Nephron progenitor cell (in vitro differentiated cells): ENCODE measurements at regions not wholly inside any gene's neighbourhood (a gene's known extent, or its start where the extent isn't known, plus 50 kb on each side); places are given as distances from the start of the nearest gene placed in this dataset.
"Not testable (repeated sequence)": the region's sequence is repeated elsewhere in the genome, so short reads cannot be mapped to it uniquely, and the experiment has no call there.

Experiments used
- DNase-seq: peaks from one replicate; pipeline ENCODE4 v3.0.0; 2021
- H3K27ac Mint-ChIP-seq: 2 replicates; pipeline ENCODE4 v1.8.0; 2021; ENCODE audit warnings: mild to moderate bottlenecking, moderate library complexity, mixed read lengths
- H3K27me3 Mint-ChIP-seq: 2 replicates; pipeline ENCODE4 v1.8.0; 2021; ENCODE audit warnings: mild to moderate bottlenecking, low read depth, mixed read lengths; ENCODE audit not compliant: poor library complexity
- H3K36me3 Mint-ChIP-seq: 2 replicates; pipeline ENCODE4 v1.8.0; 2021; ENCODE audit warnings: low read depth, mixed read lengths
- H3K4me1 Mint-ChIP-seq: 2 replicates; pipeline ENCODE4 v1.8.0; 2021; ENCODE audit warnings: mixed read lengths
- H3K4me3 Mint-ChIP-seq: 2 replicates; pipeline ENCODE4 v1.8.0; 2021; ENCODE audit warnings: mild to moderate bottlenecking, moderate library complexity, mixed read lengths
- H3K9me3 Mint-ChIP-seq: 2 replicates; pipeline ENCODE4 v1.8.0; 2021; ENCODE audit warnings: mild to moderate bottlenecking, moderate library complexity, mixed read lengths
- CTCF ChIP-seq: fragments of 200-600 bp; sonication (generic); IDR thresholded peaks from 2 replicates; pipeline ENCODE4 v1.5.0; 2021; ENCODE audit warnings: antibody characterized with exemption

GRCh38 chr7:149584530-149584929, 86.9 kb upstream of the ZNF746 start:
- Mint-ChIP-seq H3K4me3 (no peak overlapping the region), H3K27me3 (peaks cover 2% of the 10 kb centered on the region), H3K27ac (no peak overlapping the region), H3K36me3 (peaks cover 94% of the 10 kb centered on the region), H3K4me1 (no peaks in the 10 kb centered on the region), H3K9me3 (peaks cover 56% of the 10 kb centered on the region)
- no peak for TF ChIP-seq CTCF
- no peak for DNase-seq

- no peak for DNase-seq
- peaks cover 94% of the 10 kb centered on the region for H3K36me3 Mint-ChIP-seq
- peaks cover 2% of the 10 kb centered on the region for H3K27me3 Mint-ChIP-seq
- TF ChIP-seq CTCF = no peak
- no peak overlapping the region for H3K4me3 Mint-ChIP-seq
- no peaks in the 10 kb centered on the region for H3K4me1 Mint-ChIP-seq
- H3K27ac Mint-ChIP-seq = no peak overlapping the region
- peaks cover 61% of the 10 kb centered on the region for H3K9me3 Mint-ChIP-seq
Observed at GRCh38 chr7:149584009-149584408, 86.4 kb upstream of the ZNF746 start.

GRCh38 chr7:149580328-149580727, 82.7 kb upstream of the ZNF746 start:
- peaks cover 82% of the 10 kb centered on the region for H3K36me3 Mint-ChIP-seq
- no peak for DNase-seq
- H3K4me1 Mint-ChIP-seq = no peaks in the 10 kb centered on the region
- H3K4me3 Mint-ChIP-seq = no peak overlapping the region
- peaks cover 2% of the 10 kb centered on the region for H3K27me3 Mint-ChIP-seq
- peaks cover 95% of the 10 kb centered on the region for H3K9me3 Mint-ChIP-seq
- H3K27ac Mint-ChIP-seq = no peak overlapping the region
- no peak for TF ChIP-seq CTCF

- H3K4me1 Mint-ChIP-seq, DNase-seq, H3K27ac Mint-ChIP-seq, H3K4me3 Mint-ChIP-seq, H3K27me3 Mint-ChIP-seq: not testable (repeated sequence)
- Mint-ChIP-seq H3K36me3 (peaks cover 72% of the 10 kb centered on the region), H3K9me3 (peaks cover 97% of the 10 kb centered on the region)
Observed at GRCh38 chr7:149579365-149579764, 81.8 kb upstream of the ZNF746 start.

- peaks cover 86% of the 10 kb centered on the region for H3K9me3 Mint-ChIP-seq
- H3K27ac Mint-ChIP-seq = not testable (repeated sequence)
- peaks cover 14% of the 10 kb centered on the region for H3K4me1 Mint-ChIP-seq
Observed at GRCh38 chr7:149574428-149574827, 76.8 kb upstream of the ZNF746 start.

GRCh38 chr7:149573519-149573918, 75.9 kb upstream of the ZNF746 start:
- H3K27ac Mint-ChIP-seq = no peak overlapping the region
- no peak for DNase-seq
- H3K9me3 Mint-ChIP-seq = peaks cover 83% of the 10 kb centered on the region
- no peak overlapping the region for H3K4me3 Mint-ChIP-seq
- TF ChIP-seq CTCF = no peak
- H3K27me3 Mint-ChIP-seq = peaks cover 2% of the 10 kb centered on the region
- peaks cover 20% of the 10 kb centered on the region for H3K4me1 Mint-ChIP-seq
- peaks cover 65% of the 10 kb centered on the region for H3K36me3 Mint-ChIP-seq

More at GRCh38 chr7:149574428-149574827, 76.8 kb upstream of the ZNF746 start:
- not testable (repeated sequence) for DNase-seq, H3K27me3 Mint-ChIP-seq, H3K4me3 Mint-ChIP-seq
- peaks cover 66% of the 10 kb centered on the region for H3K36me3 Mint-ChIP-seq

GRCh38 chr7:149572920-149573319, 75.3 kb upstream of the ZNF746 start:
- peaks cover 20% of the 10 kb centered on the region for H3K4me1 Mint-ChIP-seq
- not testable (repeated sequence) for H3K4me3 Mint-ChIP-seq, H3K27ac Mint-ChIP-seq, DNase-seq, H3K27me3 Mint-ChIP-seq
- peaks cover 64% of the 10 kb centered on the region for H3K36me3 Mint-ChIP-seq
- peaks cover 77% of the 10 kb centered on the region for H3K9me3 Mint-ChIP-seq
